HL-60 (cell line): ENCODE measurements at regions not wholly inside any gene's neighbourhood (a gene's known extent, or its start where the extent isn't known, plus 50 kb on each side); places are given as distances from the start of the nearest gene placed in this dataset.

Source experiments
- CTCF ChIP-seq: IDR thresholded peaks from one replicate; pipeline ENCODE4 v1.5.1; 2011; ENCODE audit warnings: low read length, control low read depth, inconsistent platforms; ENCODE audit not compliant: insufficient read depth
- GABPA ChIP-seq: IDR thresholded peaks from 2 replicates; pipeline ENCODE4 v1.6.1; 2012; ENCODE audit warnings: low read depth
- POLR2AphosphoS5 ChIP-seq: IDR thresholded peaks from 2 replicates; pipeline ENCODE4 v1.6.1; 2012; ENCODE audit warnings: low read depth
- REST ChIP-seq: IDR thresholded peaks from 2 replicates; pipeline ENCODE4 v1.6.1; 2012; ENCODE audit warnings: low read depth; ENCODE audit not compliant: insufficient replicate concordance

GRCh38 chr13:33494596-33495204 lies 209.1 kb upstream of the STARD13 start:
- no peak for TF ChIP-seq CTCF
- no peak for TF ChIP-seq GABPA
- TF ChIP-seq POLR2AphosphoS5, result no peak
- no peak for TF ChIP-seq REST
